Panc1 (cell line): ENCODE measurements at regions not wholly inside any gene's neighbourhood (a gene's known extent, or its start where the extent isn't known, plus 50 kb on each side); places are given as distances from the start of the nearest gene placed in this dataset.

Source experiments
- ATAC-seq: fragments of 200-7000 bp; cut with Tn5 transposase; 2 replicates; pipeline ENCODE4 v1.9.1; 2020; ENCODE audit warnings: mild to moderate bottlenecking, moderate library complexity
- BruUV-seq: library from RNA; stranded (reverse); fragments of 400-500 nt; replicated peaks from 2 replicates; lab custom pipeline; 2021; lab: Mats Ljungman, UMichigan
- CTCF ChIA-PET: fragments of 300-600 bp; sonication (Branson Sonifier 250); formaldehyde crosslinking; loops from one replicate; lab custom pipeline; 2022; ENCODE audit warnings: antibody characterized with exemption; lab: Charles Lee
- POLR2A ChIA-PET: fragments of 300-600 bp; sonication (Branson Sonifier 250); formaldehyde crosslinking; loops from one replicate; lab custom pipeline; 2022; ENCODE audit warnings: antibody characterized with exemption; lab: Charles Lee
- DNase-seq: peaks from one replicate; pipeline ENCODE4 v3.0.0-alpha.2; 2010; ENCODE audit warnings: low read depth, low spot score
- H3K27ac ChIP-seq: 2 replicates; pipeline ENCODE4 v1.5.1; 2011; ENCODE audit warnings: mild to moderate bottlenecking, low read length, inconsistent platforms
- H3K27me3 ChIP-seq: fragments of 200-500 bp; sonication (Bioruptor generic); 2 replicates; pipeline ENCODE4 v1.6.0; 2014; ENCODE audit warnings: low read length, inconsistent platforms; ENCODE audit not compliant: control insufficient read depth, insufficient read depth
- H3K36me3 ChIP-seq: fragments of 200-500 bp; sonication (Bioruptor generic); 2 replicates; pipeline ENCODE4 v1.5.1; 2014; ENCODE audit warnings: inconsistent platforms, mild to moderate bottlenecking, low read length, moderate library complexity; ENCODE audit not compliant: control insufficient read depth, insufficient read depth
- H3K4me1 ChIP-seq: 2 replicates; pipeline ENCODE4 v1.5.1; 2011; ENCODE audit warnings: inconsistent platforms, mild to moderate bottlenecking, low read length, moderate library complexity; ENCODE audit not compliant: control insufficient read depth, insufficient read depth
- H3K4me3 ChIP-seq, 2 experiments: 2 replicates each; pipeline ENCODE4 v1.5.1; 2011 to 2012; ENCODE audit warnings: low read depth in 2 of 2, low read length in 2 of 2, mild to moderate bottlenecking in 2 of 2, inconsistent platforms in 1 of 2, moderate library complexity in 1 of 2
- H3K9me3 ChIP-seq: fragments of 200-500 bp; sonication (Bioruptor generic); 2 replicates; pipeline ENCODE4 v1.5.1; 2014; ENCODE audit warnings: low read depth, mild to moderate bottlenecking, inconsistent platforms, low read length, moderate library complexity; ENCODE audit not compliant: control insufficient read depth, insufficient read depth
- POLR2AphosphoS5 ChIP-seq: IDR thresholded peaks from 2 replicates; pipeline ENCODE4 v1.6.1; 2012; ENCODE audit warnings: mild to moderate bottlenecking, low read depth, low read length, moderate library complexity
- SIN3A ChIP-seq: IDR thresholded peaks from 2 replicates; pipeline ENCODE4 v1.6.1; 2012; ENCODE audit warnings: low read depth, mild to moderate bottlenecking, low read length, moderate library complexity, borderline replicate concordance; ENCODE audit not compliant: insufficient read depth
- TCF7L2 ChIP-seq: IDR thresholded peaks from 2 replicates; pipeline ENCODE4 v1.6.1; 2011; ENCODE audit warnings: mild to moderate bottlenecking, low read depth, low read length, inconsistent platforms
- in situ Hi-C: cut with HindIII; loops from 2 replicates; pipeline ENCODE4 v1.10.0; 2016; ENCODE audit warnings: low sequenced_read_pairs, low pct_unique_long_range_greater_than_20kb
- intact Hi-C: fragments of 100-400 bp; cut with micrococcal nuclease; formaldehyde crosslinking; loops from one replicate; pipeline ENCODE4 v1.10.0; 2022; ENCODE audit not compliant: unreplicated experiment
- TF ChIP-seq, protein P1 (sequence below): fragments of 450-650 bp; IDR thresholded peaks from 2 replicates; pipeline ENCODE4 v1.5.1; 2017; ENCODE audit warnings: mild to moderate bottlenecking
- TF ChIP-seq, protein P2 (sequence below), 2 experiments: IDR thresholded peaks; 2 replicates each; pipeline ENCODE4 v1.6.1; 2011 to 2012; ENCODE audit warnings: low read depth in 2 of 2, control low read depth in 1 of 2, low read length in 1 of 2, mild to moderate bottlenecking in 1 of 2, moderate library complexity in 1 of 2; ENCODE audit not compliant: insufficient read depth in 1 of 2

GRCh38 chr4:178689926-178690325 is 1247.7 kb upstream of the AGA start:
- ATAC-seq (no peak), DNase-seq (no peak)
- H3K36me3 ChIP-seq: no peaks in the 10 kb centered on the region
- BruUV-seq: no TSS peak
- TF ChIP-seq, protein P1, sequence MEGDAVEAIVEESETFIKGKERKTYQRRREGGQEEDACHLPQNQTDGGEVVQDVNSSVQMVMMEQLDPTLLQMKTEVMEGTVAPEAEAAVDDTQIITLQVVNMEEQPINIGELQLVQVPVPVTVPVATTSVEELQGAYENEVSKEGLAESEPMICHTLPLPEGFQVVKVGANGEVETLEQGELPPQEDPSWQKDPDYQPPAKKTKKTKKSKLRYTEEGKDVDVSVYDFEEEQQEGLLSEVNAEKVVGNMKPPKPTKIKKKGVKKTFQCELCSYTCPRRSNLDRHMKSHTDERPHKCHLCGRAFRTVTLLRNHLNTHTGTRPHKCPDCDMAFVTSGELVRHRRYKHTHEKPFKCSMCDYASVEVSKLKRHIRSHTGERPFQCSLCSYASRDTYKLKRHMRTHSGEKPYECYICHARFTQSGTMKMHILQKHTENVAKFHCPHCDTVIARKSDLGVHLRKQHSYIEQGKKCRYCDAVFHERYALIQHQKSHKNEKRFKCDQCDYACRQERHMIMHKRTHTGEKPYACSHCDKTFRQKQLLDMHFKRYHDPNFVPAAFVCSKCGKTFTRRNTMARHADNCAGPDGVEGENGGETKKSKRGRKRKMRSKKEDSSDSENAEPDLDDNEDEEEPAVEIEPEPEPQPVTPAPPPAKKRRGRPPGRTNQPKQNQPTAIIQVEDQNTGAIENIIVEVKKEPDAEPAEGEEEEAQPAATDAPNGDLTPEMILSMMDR: no peak
- no peak for TF ChIP-seq TCF7L2
- no peak for TF ChIP-seq SIN3A
- TF ChIP-seq, protein P2, sequence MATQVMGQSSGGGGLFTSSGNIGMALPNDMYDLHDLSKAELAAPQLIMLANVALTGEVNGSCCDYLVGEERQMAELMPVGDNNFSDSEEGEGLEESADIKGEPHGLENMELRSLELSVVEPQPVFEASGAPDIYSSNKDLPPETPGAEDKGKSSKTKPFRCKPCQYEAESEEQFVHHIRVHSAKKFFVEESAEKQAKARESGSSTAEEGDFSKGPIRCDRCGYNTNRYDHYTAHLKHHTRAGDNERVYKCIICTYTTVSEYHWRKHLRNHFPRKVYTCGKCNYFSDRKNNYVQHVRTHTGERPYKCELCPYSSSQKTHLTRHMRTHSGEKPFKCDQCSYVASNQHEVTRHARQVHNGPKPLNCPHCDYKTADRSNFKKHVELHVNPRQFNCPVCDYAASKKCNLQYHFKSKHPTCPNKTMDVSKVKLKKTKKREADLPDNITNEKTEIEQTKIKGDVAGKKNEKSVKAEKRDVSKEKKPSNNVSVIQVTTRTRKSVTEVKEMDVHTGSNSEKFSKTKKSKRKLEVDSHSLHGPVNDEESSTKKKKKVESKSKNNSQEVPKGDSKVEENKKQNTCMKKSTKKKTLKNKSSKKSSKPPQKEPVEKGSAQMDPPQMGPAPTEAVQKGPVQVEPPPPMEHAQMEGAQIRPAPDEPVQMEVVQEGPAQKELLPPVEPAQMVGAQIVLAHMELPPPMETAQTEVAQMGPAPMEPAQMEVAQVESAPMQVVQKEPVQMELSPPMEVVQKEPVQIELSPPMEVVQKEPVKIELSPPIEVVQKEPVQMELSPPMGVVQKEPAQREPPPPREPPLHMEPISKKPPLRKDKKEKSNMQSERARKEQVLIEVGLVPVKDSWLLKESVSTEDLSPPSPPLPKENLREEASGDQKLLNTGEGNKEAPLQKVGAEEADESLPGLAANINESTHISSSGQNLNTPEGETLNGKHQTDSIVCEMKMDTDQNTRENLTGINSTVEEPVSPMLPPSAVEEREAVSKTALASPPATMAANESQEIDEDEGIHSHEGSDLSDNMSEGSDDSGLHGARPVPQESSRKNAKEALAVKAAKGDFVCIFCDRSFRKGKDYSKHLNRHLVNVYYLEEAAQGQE (IDR thresholded peaks at IDR 0.05; ENCODE audit: insufficient read depth in 1 of 2, low read depth in 2 of 2, low read length in 1 of 2): no peak
- no peak for TF ChIP-seq POLR2AphosphoS5
- intact Hi-C loops (no loop called here), in situ Hi-C loops (no loop called here)
- H3K4me1 ChIP-seq: no peaks in the 10 kb centered on the region
- no peaks in the 10 kb centered on the region for H3K9me3 ChIP-seq
- ChIA-PET CTCF (no interaction called here), POLR2A (interaction anchor here (0.6 kb wide), 1 partner anchor 60 kb away, joined by 8 read pairs; no protein-coding TSS in a partner anchor)
- no peak overlapping the region for H3K27ac ChIP-seq
- H3K4me3 ChIP-seq: no peak overlapping the region
- H3K27me3 ChIP-seq: no peaks in the 10 kb centered on the region

- Histone ChIP-seq H3K9me3 (no peaks in the 10 kb centered on the region), H3K4me3 (no peak overlapping the region), H3K36me3 (no peaks in the 10 kb centered on the region), H3K27me3 (no peaks in the 10 kb centered on the region), H3K4me1 (no peaks in the 10 kb centered on the region), H3K27ac (no peak overlapping the region)
- intact Hi-C loops (no loop called here), in situ Hi-C loops (no loop called here)
- TF ChIP-seq SIN3A: no peak
- TF ChIP-seq, protein P1: no peak
- TF ChIP-seq TCF7L2: no peak
- TF ChIP-seq, protein P2 (IDR thresholded peaks at IDR 0.05; ENCODE audit: insufficient read depth in 1 of 2, low read depth in 2 of 2, low read length in 1 of 2): no peak
- TF ChIP-seq POLR2AphosphoS5: no peak
- ATAC-seq (no peak), DNase-seq (no peak)
- ChIA-PET POLR2A (no interaction called here), CTCF (no interaction called here)
- BruUV-seq: no TSS peak
Observed at GRCh38 chr4:178693816-178694215, 1251.6 kb upstream of the AGA start.
